WTC11 (cell line): ENCODE measurements at regions not wholly inside any gene's neighbourhood (a gene's known extent, or its start where the extent isn't known, plus 50 kb on each side); places are given as distances from the start of the nearest gene placed in this dataset.

Experiments used
- ELF4 ChIP-seq: sonication (generic); formaldehyde crosslinking; IDR thresholded peaks from 2 replicates; pipeline ENCODE4 v1.8.1; 2022; ENCODE audit warnings: low read depth, mild to moderate bottlenecking, moderate library complexity, missing genetic modification reagents
- MAX ChIP-seq: sonication (generic); formaldehyde crosslinking; IDR thresholded peaks from 2 replicates; pipeline ENCODE4 v1.8.0; 2022; ENCODE audit warnings: mild to moderate bottlenecking, missing genetic modification reagents
- NFE2L1 ChIP-seq: sonication (generic); formaldehyde crosslinking; IDR thresholded peaks from 2 replicates; pipeline ENCODE4 v1.8.1; 2023; ENCODE audit warnings: missing genetic modification reagents
- NFYB ChIP-seq: sonication (generic); formaldehyde crosslinking; conservative IDR thresholded peaks from 2 replicates; pipeline ENCODE4 v1.8.0; 2022; ENCODE audit warnings: low read depth, missing genetic modification reagents
- SP1 ChIP-seq: sonication (generic); formaldehyde crosslinking; conservative IDR thresholded peaks from 2 replicates; pipeline ENCODE4 v1.8.1; 2022; ENCODE audit warnings: missing genetic modification reagents
- USF1 ChIP-seq: sonication (generic); formaldehyde crosslinking; IDR thresholded peaks from 2 replicates; pipeline ENCODE4 v1.8.0; 2022; ENCODE audit warnings: mild to moderate bottlenecking, missing genetic modification reagents
- TF ChIP-seq, protein P1 (sequence below): fragments of 200-600 bp; IDR thresholded peaks from 2 replicates; pipeline ENCODE4 v1.8.0; 2022; ENCODE audit warnings: antibody characterized with exemption
- TF ChIP-seq, protein P2 (sequence below): sonication (generic); formaldehyde crosslinking; IDR thresholded peaks from 2 replicates; pipeline ENCODE4 v1.8.1; 2023; ENCODE audit warnings: mild to moderate bottlenecking, missing genetic modification reagents, moderate library complexity

- TF ChIP-seq, protein P1, sequence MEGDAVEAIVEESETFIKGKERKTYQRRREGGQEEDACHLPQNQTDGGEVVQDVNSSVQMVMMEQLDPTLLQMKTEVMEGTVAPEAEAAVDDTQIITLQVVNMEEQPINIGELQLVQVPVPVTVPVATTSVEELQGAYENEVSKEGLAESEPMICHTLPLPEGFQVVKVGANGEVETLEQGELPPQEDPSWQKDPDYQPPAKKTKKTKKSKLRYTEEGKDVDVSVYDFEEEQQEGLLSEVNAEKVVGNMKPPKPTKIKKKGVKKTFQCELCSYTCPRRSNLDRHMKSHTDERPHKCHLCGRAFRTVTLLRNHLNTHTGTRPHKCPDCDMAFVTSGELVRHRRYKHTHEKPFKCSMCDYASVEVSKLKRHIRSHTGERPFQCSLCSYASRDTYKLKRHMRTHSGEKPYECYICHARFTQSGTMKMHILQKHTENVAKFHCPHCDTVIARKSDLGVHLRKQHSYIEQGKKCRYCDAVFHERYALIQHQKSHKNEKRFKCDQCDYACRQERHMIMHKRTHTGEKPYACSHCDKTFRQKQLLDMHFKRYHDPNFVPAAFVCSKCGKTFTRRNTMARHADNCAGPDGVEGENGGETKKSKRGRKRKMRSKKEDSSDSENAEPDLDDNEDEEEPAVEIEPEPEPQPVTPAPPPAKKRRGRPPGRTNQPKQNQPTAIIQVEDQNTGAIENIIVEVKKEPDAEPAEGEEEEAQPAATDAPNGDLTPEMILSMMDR: no peak
- no peak for TF ChIP-seq NFYB (CRISPR knock-in tag)
- no peak for TF ChIP-seq NFE2L1
- no peak for TF ChIP-seq ELF4 (CRISPR knock-in tag)
- TF ChIP-seq, protein P2, sequence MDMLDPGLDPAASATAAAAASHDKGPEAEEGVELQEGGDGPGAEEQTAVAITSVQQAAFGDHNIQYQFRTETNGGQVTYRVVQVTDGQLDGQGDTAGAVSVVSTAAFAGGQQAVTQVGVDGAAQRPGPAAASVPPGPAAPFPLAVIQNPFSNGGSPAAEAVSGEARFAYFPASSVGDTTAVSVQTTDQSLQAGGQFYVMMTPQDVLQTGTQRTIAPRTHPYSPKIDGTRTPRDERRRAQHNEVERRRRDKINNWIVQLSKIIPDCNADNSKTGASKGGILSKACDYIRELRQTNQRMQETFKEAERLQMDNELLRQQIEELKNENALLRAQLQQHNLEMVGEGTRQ: no peak
- TF ChIP-seq USF1 (CRISPR knock-in tag): no peak
- no peak for TF ChIP-seq SP1 (CRISPR knock-in tag)
- no peak for TF ChIP-seq MAX (CRISPR knock-in tag)
These were observed 728.9 kb downstream of the JRKL start for GRCh38 chr11:97118614-97119200.
